SK-N-SH treated with all-trans-retinoic acid at 6 μM for 48 hours (cell line): ENCODE measurements at regions not wholly inside any gene's neighbourhood (a gene's known extent, or its start where the extent isn't known, plus 50 kb on each side); places are given as distances from the start of the nearest gene placed in this dataset.

Experiments used
- ATAC-seq: fragments of 200-7000 bp; cut with Tn5 transposase; 3 replicates; pipeline ENCODE4 v1.9.1; 2020; ENCODE audit warnings: mild to moderate bottlenecking, moderate library complexity
- ARNTL ChIP-seq: fragments of 450-650 bp; formaldehyde crosslinking; IDR thresholded peaks from 2 replicates; pipeline ENCODE4 v1.5.0; 2020; ENCODE audit warnings: low read depth, mild to moderate bottlenecking, moderate library complexity, borderline replicate concordance
- BACH2 ChIP-seq: fragments of 250-450 bp; sonication (Bioruptor Pico); IDR thresholded peaks from 2 replicates; pipeline ENCODE4 v1.9.0; 2021; ENCODE audit warnings: mild to moderate bottlenecking, borderline replicate concordance
- CREB5 ChIP-seq: fragments of 250-450 bp; sonication (Bioruptor Pico); IDR thresholded peaks from 2 replicates; pipeline ENCODE4 v1.5.1; 2020; ENCODE audit warnings: low read depth, mild to moderate bottlenecking, moderate library complexity
- ESRRG ChIP-seq: fragments of 250-450 bp; sonication (Bioruptor Pico); IDR thresholded peaks from 2 replicates; pipeline ENCODE4 v1.6.1; 2021; ENCODE audit warnings: mild to moderate bottlenecking
- ISL1 ChIP-seq: fragments of 250-450 bp; sonication (Bioruptor Pico); IDR thresholded peaks from 2 replicates; pipeline ENCODE4 v2.1.2; 2022; ENCODE audit warnings: mild to moderate bottlenecking, moderate library complexity
- OSR1 ChIP-seq: fragments of 250-450 bp; sonication (Bioruptor Pico); IDR thresholded peaks from 2 replicates; pipeline ENCODE4 v1.8.0; 2022; ENCODE audit warnings: moderate library complexity, mild to moderate bottlenecking, inconsistent platforms
- PPARA ChIP-seq: fragments of 250-450 bp; sonication (Bioruptor Pico); IDR thresholded peaks from 2 replicates; pipeline ENCODE4 v1.5.0; 2020; ENCODE audit warnings: mild to moderate bottlenecking, borderline replicate concordance
- RARB ChIP-seq: fragments of 250-450 bp; sonication (Bioruptor Pico); IDR thresholded peaks from 2 replicates; pipeline ENCODE4 v1.8.0; 2021; ENCODE audit warnings: mild to moderate bottlenecking, moderate library complexity
- SNAI2 ChIP-seq: fragments of 250-450 bp; sonication (Bioruptor Pico); IDR thresholded peaks from 2 replicates; pipeline ENCODE4 v1.5.0; 2020; ENCODE audit warnings: mild to moderate bottlenecking, moderate library complexity
- TCF4 ChIP-seq: fragments of 250-450 bp; sonication (Bioruptor Pico); IDR thresholded peaks from 2 replicates; pipeline ENCODE4 v1.8.0; 2021; ENCODE audit warnings: mild to moderate bottlenecking, moderate library complexity, borderline replicate concordance
- TOX ChIP-seq: fragments of 250-450 bp; sonication (Bioruptor Pico); IDR thresholded peaks from 2 replicates; pipeline ENCODE4 v1.8.0; 2021; ENCODE audit warnings: mild to moderate bottlenecking, moderate library complexity, borderline replicate concordance
- TSHZ2 ChIP-seq: fragments of 250-450 bp; sonication (Bioruptor Pico); IDR thresholded peaks from 2 replicates; pipeline ENCODE4 v1.5.0; 2020; ENCODE audit warnings: mild to moderate bottlenecking, moderate library complexity
- ZC3H10 ChIP-seq: fragments of 250-450 bp; sonication (Bioruptor Pico); IDR thresholded peaks from 2 replicates; pipeline ENCODE4 v1.5.1; 2021; ENCODE audit warnings: mild to moderate bottlenecking, moderate library complexity
- ZFP30 ChIP-seq: fragments of 450-650 bp; formaldehyde crosslinking; IDR thresholded peaks from 2 replicates; pipeline ENCODE4 v1.5.0; 2022; ENCODE audit warnings: mild to moderate bottlenecking, moderate library complexity
- ZNF565 ChIP-seq: fragments of 450-650 bp; formaldehyde crosslinking; conservative IDR thresholded peaks from 2 replicates; pipeline ENCODE4 v1.5.0; 2020; ENCODE audit warnings: low read depth, mild to moderate bottlenecking, moderate library complexity
- ZNF70 ChIP-seq: fragments of 450-650 bp; formaldehyde crosslinking; IDR thresholded peaks from 2 replicates; pipeline ENCODE4 v1.5.0; 2020; ENCODE audit warnings: mild to moderate bottlenecking, moderate library complexity
- ZNF8 ChIP-seq: fragments of 450-650 bp; formaldehyde crosslinking; IDR thresholded peaks from 2 replicates; pipeline ENCODE4 v1.5.0; 2020; ENCODE audit warnings: mild to moderate bottlenecking, moderate library complexity
- TF ChIP-seq, protein P1 (sequence below): fragments of 250-450 bp; sonication (Bioruptor Pico); IDR thresholded peaks from 2 replicates; pipeline ENCODE4 v1.8.0; 2020; ENCODE audit warnings: mild to moderate bottlenecking, moderate library complexity, borderline replicate concordance
- TF ChIP-seq, protein P2 (sequence below): fragments of 250-450 bp; sonication (Bioruptor Pico); IDR thresholded peaks from 2 replicates; pipeline ENCODE4 v1.5.1; 2021; ENCODE audit warnings: mild to moderate bottlenecking, moderate library complexity
- TF ChIP-seq, protein P3 (sequence below): fragments of 250-450 bp; sonication (Bioruptor Pico); IDR thresholded peaks from 2 replicates; pipeline ENCODE4 v1.8.0; 2021; ENCODE audit warnings: low read depth, mild to moderate bottlenecking, moderate library complexity, borderline replicate concordance

DNA sequence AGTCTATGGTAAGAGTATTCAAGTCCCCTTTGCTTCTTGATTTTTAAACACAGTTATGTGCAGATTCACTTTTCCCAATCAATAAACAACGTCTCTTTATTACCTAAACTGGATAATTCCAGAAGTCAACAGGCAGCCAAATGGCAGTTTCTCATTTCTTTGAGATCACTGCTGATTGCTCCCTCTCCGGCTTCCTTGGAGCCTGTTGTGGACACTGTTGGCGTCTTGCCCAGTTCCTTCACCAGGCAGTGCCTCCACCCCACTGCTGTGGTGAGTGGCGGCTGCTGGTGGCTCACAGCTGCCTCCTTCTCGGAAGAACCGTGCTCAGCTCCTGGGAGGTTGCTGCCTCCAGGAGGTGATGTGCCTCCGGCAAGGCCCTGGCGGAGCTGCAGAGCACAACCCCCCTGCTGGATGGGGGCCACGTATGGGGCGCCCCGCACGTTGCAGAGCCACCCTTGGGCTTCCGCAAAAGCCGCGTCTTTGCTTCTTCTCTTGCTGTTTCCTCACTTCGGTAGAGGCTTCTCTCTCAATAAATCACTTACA is 105.1 kb upstream of the CNKSR3 start:
- peak; percentile 91 for ATAC-seq

DNA sequence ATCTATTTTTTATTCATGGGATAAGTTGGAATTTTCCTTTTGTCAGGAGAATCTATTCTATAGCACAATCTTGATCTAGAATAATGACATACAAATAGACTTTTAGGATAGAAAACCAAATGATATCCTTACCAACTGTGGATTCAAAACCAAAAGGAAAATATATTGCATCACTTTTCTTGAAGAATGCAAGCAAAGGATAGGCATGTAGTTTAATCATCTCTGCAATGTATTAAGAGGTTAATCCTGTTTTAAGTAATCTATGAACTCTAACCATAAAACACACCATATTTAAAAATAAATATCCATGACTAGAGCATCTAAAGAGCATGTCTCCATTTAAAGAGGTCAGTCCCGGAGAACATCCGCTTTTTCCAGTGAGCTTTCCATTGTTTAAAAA is 106.7 kb upstream of the CNKSR3 start:
- ATAC-seq: no peak

More for the DNA sequence above, 105.1 kb upstream of the CNKSR3 start:
- TF ChIP-seq ZNF8 (CRISPR knock-in tag) (no peak), TSHZ2 (CRISPR knock-in tag) (no peak; the same call in 1 of the 2 replicates), SNAI2 (CRISPR knock-in tag) (no peak), CREB5 (CRISPR knock-in tag) (no peak), ZNF565 (no peak), ESRRG (CRISPR knock-in tag) (no peak)
- TF ChIP-seq, protein P1, sequence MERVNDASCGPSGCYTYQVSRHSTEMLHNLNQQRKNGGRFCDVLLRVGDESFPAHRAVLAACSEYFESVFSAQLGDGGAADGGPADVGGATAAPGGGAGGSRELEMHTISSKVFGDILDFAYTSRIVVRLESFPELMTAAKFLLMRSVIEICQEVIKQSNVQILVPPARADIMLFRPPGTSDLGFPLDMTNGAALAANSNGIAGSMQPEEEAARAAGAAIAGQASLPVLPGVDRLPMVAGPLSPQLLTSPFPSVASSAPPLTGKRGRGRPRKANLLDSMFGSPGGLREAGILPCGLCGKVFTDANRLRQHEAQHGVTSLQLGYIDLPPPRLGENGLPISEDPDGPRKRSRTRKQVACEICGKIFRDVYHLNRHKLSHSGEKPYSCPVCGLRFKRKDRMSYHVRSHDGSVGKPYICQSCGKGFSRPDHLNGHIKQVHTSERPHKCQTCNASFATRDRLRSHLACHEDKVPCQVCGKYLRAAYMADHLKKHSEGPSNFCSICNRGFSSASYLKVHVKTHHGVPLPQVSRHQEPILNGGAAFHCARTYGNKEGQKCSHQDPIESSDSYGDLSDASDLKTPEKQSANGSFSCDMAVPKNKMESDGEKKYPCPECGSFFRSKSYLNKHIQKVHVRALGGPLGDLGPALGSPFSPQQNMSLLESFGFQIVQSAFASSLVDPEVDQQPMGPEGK (CRISPR knock-in tag): no peak

DNA sequence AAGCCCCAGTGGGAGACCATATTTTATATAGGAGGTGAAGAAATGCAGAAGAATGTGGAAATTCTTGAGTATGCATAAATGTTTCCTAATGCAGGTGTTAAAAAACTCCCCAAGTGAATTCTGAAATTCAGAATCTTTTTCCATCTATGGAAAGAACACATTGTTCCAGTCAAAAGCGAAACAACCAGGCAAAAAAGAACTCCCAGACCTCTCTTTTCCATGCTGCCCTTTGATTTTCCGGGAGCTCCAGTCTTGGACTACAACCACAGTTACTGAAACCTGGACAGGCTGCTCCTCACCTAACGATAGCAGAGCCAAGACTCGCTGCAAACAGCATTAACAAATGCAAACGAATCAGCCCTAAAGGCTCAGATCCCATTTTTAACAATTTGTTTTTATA is 108.7 kb upstream of the CNKSR3 start:
- no peak for ATAC-seq
- TF ChIP-seq RARB (CRISPR knock-in tag) (no peak), SNAI2 (CRISPR knock-in tag) (no peak), ZFP30 (CRISPR knock-in tag) (no peak), TOX (CRISPR knock-in tag) (no peak)

More for the DNA sequence above, 106.7 kb upstream of the CNKSR3 start:
- TF ChIP-seq PPARA (CRISPR knock-in tag) (no peak), ZC3H10 (no peak), ZNF8 (CRISPR knock-in tag) (no peak), ZFP30 (CRISPR knock-in tag) (no peak), ESRRG (CRISPR knock-in tag) (no peak), TOX (CRISPR knock-in tag) (no peak), ISL1 (CRISPR knock-in tag) (no peak), SNAI2 (CRISPR knock-in tag) (no peak), RARB (CRISPR knock-in tag) (no peak), ZNF70 (CRISPR knock-in tag) (no peak), OSR1 (CRISPR knock-in tag) (no peak), ARNTL (CRISPR knock-in tag) (no peak), BACH2 (CRISPR knock-in tag) (no peak), ZNF565 (no peak), TCF4 (CRISPR knock-in tag) (no peak)
- TF ChIP-seq, protein P2, sequence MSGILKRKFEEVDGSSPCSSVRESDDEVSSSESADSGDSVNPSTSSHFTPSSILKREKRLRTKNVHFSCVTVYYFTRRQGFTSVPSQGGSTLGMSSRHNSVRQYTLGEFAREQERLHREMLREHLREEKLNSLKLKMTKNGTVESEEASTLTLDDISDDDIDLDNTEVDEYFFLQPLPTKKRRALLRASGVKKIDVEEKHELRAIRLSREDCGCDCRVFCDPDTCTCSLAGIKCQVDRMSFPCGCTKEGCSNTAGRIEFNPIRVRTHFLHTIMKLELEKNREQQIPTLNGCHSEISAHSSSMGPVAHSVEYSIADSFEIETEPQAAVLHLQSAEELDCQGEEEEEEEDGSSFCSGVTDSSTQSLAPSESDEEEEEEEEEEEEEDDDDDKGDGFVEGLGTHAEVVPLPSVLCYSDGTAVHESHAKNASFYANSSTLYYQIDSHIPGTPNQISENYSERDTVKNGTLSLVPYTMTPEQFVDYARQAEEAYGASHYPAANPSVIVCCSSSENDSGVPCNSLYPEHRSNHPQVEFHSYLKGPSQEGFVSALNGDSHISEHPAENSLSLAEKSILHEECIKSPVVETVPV (CRISPR knock-in tag): no peak
- TF ChIP-seq, protein P3, sequence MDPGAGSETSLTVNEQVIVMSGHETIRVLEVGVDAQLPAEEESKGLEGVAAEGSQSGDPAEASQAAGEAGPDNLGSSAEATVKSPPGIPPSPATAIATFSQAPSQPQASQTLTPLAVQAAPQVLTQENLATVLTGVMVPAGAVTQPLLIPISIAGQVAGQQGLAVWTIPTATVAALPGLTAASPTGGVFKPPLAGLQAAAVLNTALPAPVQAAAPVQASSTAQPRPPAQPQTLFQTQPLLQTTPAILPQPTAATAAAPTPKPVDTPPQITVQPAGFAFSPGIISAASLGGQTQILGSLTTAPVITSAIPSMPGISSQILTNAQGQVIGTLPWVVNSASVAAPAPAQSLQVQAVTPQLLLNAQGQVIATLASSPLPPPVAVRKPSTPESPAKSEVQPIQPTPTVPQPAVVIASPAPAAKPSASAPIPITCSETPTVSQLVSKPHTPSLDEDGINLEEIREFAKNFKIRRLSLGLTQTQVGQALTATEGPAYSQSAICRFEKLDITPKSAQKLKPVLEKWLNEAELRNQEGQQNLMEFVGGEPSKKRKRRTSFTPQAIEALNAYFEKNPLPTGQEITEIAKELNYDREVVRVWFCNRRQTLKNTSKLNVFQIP: no peak
